HG03159 (cell line): ENCODE measurements at regions not wholly inside any gene's neighbourhood (a gene's known extent, or its start where the extent isn't known, plus 50 kb on each side); places are given as distances from the start of the nearest gene placed in this dataset.
A peak's percentile ranks its signal among the peaks of the same experiment; 100 is the strongest.
"Not testable (repeated sequence)": the region's sequence is repeated elsewhere in the genome, so short reads cannot be mapped to it uniquely, and the experiment has no call there.

Experiments used
- ATAC-seq: cut with Tn5 transposase; IDR thresholded peaks from one replicate; pipeline ENCODE4 v1.9.1; 2021; ENCODE audit warnings: mild to moderate bottlenecking, moderate library complexity; ENCODE audit not compliant: unreplicated experiment

- ATAC-seq = no peak
These were observed 147.6 kb upstream of the BARHL2 start for GRCh38 chr1:90864681-90865080.

DNA sequence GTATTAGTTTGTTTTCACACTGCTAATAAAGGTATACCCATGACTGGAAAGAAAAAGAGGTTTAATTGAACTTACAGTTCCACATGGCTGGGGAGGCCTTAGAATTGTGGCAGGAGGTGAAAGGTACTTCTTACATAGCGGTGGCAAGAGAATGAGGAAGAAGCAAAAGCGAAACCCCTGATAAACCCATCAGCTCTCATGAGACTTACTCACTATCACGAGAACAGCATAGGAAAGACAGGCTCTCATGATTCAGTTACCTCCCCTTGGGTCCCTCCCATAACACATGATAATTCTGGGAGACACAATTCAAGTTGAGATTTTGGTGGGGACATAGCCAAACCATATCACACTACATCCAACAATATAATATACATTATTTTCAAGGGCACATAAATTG, 145.7 kb upstream of the BARHL2 start:
- no peak for ATAC-seq

GRCh38 chr1:90861421-90861820, 144.3 kb upstream of the BARHL2 start:
- not testable (repeated sequence) for ATAC-seq

- no peak for ATAC-seq
These were observed 139.4 kb upstream of the BARHL2 start for GRCh38 chr1:90856463-90857007.

GRCh38 chr1:90854397-90854924, 137.4 kb upstream of the BARHL2 start:
- ATAC-seq = no peak

GRCh38 chr1:90851711-90852050, 134.6 kb upstream of the BARHL2 start:
- ATAC-seq = peak; percentile 4

GRCh38 chr1:90850898-90851710, 134.0 kb upstream of the BARHL2 start:
- peak; percentile 97 for ATAC-seq

GRCh38 chr1:90850181-90850897, 133.2 kb upstream of the BARHL2 start:
- peak; percentile 1 for ATAC-seq

GRCh38 chr1:90841473-90841872, 124.4 kb upstream of the BARHL2 start:
- ATAC-seq = no peak

DNA sequence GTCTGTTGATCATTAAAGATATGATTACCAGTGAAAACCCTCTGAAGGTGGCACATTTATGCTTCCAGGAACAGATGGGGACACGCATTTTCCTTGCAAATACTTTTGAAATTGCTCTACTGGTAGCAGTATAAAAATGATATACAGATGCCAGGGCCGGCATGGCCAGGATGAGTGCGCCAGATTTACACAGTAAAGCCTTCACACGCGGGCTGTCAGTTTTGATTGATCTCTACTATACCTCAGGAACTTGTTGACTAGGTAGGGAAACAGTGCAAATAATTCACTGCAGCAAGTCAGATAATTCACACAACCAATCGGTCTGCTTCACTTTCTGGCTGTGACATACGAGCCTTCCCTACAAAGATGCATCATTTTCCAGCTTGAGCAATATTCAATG, 123.2 kb upstream of the BARHL2 start:
- ATAC-seq = no peak

DNA sequence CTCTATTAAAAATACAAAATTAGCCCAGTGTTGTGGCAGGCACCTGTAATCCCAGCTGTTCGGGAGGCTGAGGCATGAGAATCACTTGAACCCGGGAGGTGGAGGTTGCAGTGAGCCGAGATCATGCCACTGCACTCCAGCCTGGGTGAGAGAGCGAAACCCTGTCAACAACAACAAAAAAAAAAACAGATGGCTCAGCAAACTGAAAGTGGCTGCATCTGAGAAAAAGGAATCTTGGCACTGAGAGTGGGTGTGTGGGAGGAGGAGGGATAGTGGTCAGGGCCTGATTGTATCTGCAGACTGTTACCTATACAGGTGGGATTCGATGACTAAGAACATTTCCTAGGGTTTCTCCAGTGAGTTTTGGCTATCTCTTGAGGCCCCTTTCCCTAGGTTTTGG, 122.2 kb upstream of the BARHL2 start:
- no peak for ATAC-seq

DNA sequence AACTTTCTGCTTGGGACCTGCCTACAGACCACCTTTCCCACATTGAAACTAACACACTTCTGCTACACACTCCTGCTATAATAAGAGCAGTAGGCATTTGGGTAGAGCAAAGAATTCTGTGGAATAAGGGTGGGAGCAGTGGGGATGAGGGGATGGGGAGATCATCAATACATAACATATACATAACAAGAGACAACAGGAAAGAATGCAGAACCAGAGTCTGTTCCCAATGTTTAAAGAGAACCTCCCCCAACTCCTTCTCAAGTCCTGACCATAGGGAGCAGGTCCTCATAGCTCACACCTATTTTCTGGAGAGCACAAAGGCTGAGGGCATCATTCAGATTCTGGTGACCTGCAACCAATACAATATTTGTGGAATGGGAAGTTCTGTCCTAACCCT, 121.6 kb upstream of the BARHL2 start:
- no peak for ATAC-seq

DNA sequence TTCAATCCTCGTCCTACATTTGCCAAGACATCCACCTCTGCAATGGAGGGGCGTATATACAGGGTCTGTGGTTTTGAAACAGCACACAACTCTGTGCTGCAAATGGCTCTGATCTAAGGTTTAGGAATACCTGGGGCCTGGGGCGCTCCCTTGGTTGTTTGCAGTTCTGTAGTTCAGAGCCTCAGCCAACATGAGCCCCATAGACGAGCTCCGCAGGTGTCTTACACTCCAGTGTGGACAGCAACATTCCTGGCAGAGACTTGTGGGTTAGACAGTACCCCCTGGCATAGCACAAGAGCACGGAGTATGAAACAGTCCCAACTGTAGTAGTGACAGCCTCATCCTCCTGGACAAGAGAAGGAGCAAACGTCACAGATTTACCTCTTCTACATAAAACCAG, 120.3 kb upstream of the BARHL2 start:
- no peak for ATAC-seq

GRCh38 chr1:90836345-90836679, 119.2 kb upstream of the BARHL2 start:
- ATAC-seq = no peak

DNA sequence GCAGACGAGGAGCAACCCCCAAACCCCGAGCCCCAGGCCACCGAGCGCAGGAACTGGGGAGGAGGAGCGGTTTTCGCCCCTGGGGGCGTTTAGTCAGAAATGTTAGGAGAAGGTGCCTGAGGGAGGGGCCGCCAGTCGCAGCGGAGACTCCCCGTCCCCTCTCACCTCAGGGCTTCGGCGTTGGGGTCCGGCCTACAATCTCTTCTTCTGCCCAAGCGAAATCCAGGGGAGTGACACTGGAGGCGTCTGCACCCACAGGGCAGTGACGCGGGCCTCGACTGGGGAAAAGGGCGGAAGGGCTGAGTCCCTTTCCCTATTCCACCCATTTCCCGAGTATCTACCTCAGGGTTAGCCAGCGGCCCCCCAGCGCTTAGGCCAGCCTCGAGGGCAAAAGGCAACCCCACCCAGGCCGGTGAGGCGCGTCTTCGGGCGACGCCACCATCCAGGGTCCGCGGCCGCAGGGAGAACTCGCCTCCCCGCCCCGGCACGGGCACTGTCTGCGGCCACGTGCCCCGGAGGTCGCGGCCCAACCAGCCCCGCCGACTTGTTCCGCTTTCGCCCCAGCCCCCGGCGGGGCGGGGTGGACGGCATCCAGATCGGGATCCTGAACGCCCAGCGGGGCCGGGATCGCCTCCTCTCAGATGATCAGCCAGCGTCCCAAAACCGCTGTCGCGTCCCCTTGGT, 118.7 kb upstream of the BARHL2 start:
- no peak for ATAC-seq

- no peak for ATAC-seq
These were observed 118.0 kb upstream of the BARHL2 start for GRCh38 chr1:90834886-90835660.

- ATAC-seq = no peak
These were observed 117.3 kb upstream of the BARHL2 start for GRCh38 chr1:90834354-90834885.

- ATAC-seq = no peak
These were observed 116.5 kb upstream of the BARHL2 start for GRCh38 chr1:90833466-90834110.

DNA sequence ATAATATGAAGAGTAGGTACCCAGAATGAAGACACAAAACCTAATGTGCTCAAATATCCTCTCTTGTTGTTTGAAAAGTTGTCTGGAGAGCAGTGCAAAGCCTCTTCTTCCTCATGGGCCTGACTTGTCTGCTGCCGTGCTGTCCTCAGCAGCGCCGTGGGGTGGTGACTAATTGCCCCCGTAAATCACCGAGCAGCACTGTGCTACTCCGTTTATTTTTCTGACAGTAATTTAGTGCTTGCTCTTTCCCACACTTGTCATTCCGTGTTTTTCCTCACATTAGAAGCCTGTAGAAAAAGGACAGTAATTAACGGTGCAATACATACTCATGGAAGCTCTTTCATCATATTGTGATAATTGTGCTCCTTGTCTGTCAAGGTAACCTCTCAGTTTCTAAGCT, 114.8 kb upstream of the BARHL2 start:
- ATAC-seq = no peak

GRCh38 chr1:90826834-90827233, 109.7 kb upstream of the BARHL2 start:
- no peak for ATAC-seq
